ENCODE measurements at regions not wholly inside any gene's neighbourhood (a gene's known extent, or its start where the extent isn't known, plus 50 kb on each side); places are given as distances from the start of the nearest gene placed in this dataset.

GRCh38 chr14:101001311-101002069, 98.0 kb upstream of the RTL1 start:
- CTCF ChIA-PET = no interaction called here
- POLR2A ChIA-PET = no interaction called here

GRCh38 chr14:101002738-101003137, 99.2 kb upstream of the RTL1 start:
- CTCF ChIA-PET = no interaction called here
- POLR2A ChIA-PET = no interaction called here

GRCh38 chr14:101004176-101004575, 100.7 kb upstream of the RTL1 start:
- CTCF ChIA-PET = no interaction called here
- POLR2A ChIA-PET = no interaction called here

- ChIA-PET POLR2A (interaction anchor here (0.6 kb wide), 1 partner anchor 772 kb away, joined by 6 read pairs; no protein-coding TSS in a partner anchor), CTCF (no interaction called here)
Measured at GRCh38 chr14:101004954-101005353, 101.4 kb upstream of the RTL1 start.

- ChIA-PET POLR2A (interaction anchor here (0.6 kb wide), 1 partner anchor 772 kb away, joined by 6 read pairs; no protein-coding TSS in a partner anchor), CTCF (no interaction called here)
Measured at GRCh38 chr14:101005447-101005846, 101.9 kb upstream of the RTL1 start.

GRCh38 chr14:101006008-101006407, 102.5 kb upstream of the RTL1 start:
- ChIA-PET CTCF (no interaction called here), POLR2A (no interaction called here)

- CTCF ChIA-PET = no interaction called here
- POLR2A ChIA-PET = no interaction called here
Measured at GRCh38 chr14:101007004-101007614, 103.6 kb upstream of the RTL1 start.

- ChIA-PET CTCF (no interaction called here), POLR2A (no interaction called here)
Measured at GRCh38 chr14:101007765-101008164, 104.2 kb upstream of the RTL1 start.

GRCh38 chr14:101008196-101008595, 104.7 kb upstream of the RTL1 start:
- POLR2A ChIA-PET = no interaction called here
- CTCF ChIA-PET = no interaction called here

GRCh38 chr14:101008631-101009336, 105.3 kb upstream of the RTL1 start:
- ChIA-PET POLR2A (no interaction called here), CTCF (no interaction called here)

GRCh38 chr14:101009531-101009930, 106.0 kb upstream of the RTL1 start:
- POLR2A ChIA-PET = no interaction called here
- CTCF ChIA-PET = no interaction called here

- ChIA-PET CTCF (no interaction called here), POLR2A (no interaction called here)
Measured at GRCh38 chr14:101010293-101010692, 106.8 kb upstream of the RTL1 start.

- ChIA-PET POLR2A (no interaction called here), CTCF (no interaction called here)
Measured at GRCh38 chr14:101010835-101011234, 107.3 kb upstream of the RTL1 start.

- POLR2A ChIA-PET = no interaction called here
- CTCF ChIA-PET = no interaction called here
Measured at GRCh38 chr14:101017209-101017608, 113.7 kb upstream of the RTL1 start.

GRCh38 chr14:101017806-101018560, 114.5 kb upstream of the RTL1 start:
- POLR2A ChIA-PET = no interaction called here
- CTCF ChIA-PET = no interaction called here

- CTCF ChIA-PET = no interaction called here
- POLR2A ChIA-PET = no interaction called here
Measured at GRCh38 chr14:101018561-101019290, 115.2 kb upstream of the RTL1 start.

- ChIA-PET CTCF (no interaction called here), POLR2A (no interaction called here)
Measured at GRCh38 chr14:101019541-101019940, 116.0 kb upstream of the RTL1 start.

- CTCF ChIA-PET = no interaction called here
- POLR2A ChIA-PET = no interaction called here
Measured at GRCh38 chr14:101019990-101020710, 116.6 kb upstream of the RTL1 start.

- CTCF ChIA-PET = no interaction called here
- POLR2A ChIA-PET = no interaction called here
Measured at GRCh38 chr14:101020834-101021370, 117.4 kb upstream of the RTL1 start.

All from activated CD8-positive, alpha-beta memory T cell treated with anti-CD3 and anti-CD28 coated beads for 36 hours (primary cell).